ENCODE measurements at regions not wholly inside any gene's neighbourhood (a gene's known extent, or its start where the extent isn't known, plus 50 kb on each side); places are given as distances from the start of the nearest gene placed in this dataset.

DNA sequence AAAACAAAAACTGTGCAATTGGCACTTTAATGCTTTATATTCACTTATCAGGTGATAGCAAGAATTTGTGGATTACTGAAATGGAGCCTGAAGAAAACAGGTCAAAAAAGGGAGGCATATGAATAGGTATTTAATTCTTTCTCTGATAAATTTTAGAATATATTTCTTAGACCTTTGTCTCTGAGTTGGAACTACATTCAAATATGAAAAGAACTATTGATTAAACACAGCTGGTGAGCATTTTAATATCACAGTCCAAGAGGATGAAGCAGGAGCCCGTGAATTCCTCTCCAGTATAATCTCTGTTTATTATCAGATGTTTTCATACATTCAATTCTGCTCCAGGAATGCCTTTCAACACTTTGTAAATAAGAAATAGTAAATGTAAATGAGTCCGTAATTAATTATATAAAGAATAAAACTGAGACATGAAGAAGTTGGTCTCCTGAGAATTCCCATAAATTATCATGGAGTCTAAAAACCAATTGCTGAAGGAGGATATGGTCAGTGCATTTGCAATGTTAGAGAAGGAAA is 86.3 kb upstream of the ARHGEF26 start:
- TF ChIP-seq, protein P1, sequence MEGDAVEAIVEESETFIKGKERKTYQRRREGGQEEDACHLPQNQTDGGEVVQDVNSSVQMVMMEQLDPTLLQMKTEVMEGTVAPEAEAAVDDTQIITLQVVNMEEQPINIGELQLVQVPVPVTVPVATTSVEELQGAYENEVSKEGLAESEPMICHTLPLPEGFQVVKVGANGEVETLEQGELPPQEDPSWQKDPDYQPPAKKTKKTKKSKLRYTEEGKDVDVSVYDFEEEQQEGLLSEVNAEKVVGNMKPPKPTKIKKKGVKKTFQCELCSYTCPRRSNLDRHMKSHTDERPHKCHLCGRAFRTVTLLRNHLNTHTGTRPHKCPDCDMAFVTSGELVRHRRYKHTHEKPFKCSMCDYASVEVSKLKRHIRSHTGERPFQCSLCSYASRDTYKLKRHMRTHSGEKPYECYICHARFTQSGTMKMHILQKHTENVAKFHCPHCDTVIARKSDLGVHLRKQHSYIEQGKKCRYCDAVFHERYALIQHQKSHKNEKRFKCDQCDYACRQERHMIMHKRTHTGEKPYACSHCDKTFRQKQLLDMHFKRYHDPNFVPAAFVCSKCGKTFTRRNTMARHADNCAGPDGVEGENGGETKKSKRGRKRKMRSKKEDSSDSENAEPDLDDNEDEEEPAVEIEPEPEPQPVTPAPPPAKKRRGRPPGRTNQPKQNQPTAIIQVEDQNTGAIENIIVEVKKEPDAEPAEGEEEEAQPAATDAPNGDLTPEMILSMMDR (IDR thresholded peaks at IDR 0.05): no peak
- TF ChIP-seq POLR2A (IDR thresholded peaks at IDR 0.05; ENCODE audit: low read depth) (no peak), POLR2AphosphoS5 (IDR thresholded peaks at IDR 0.05) (no peak), EP300 (IDR thresholded peaks at IDR 0.05) (no peak)

Measured in esophagus muscularis mucosa (tissue), 4 donors.